Ovary (tissue), 7 donors: ENCODE measurements at regions not wholly inside any gene's neighbourhood (a gene's known extent, or its start where the extent isn't known, plus 50 kb on each side); places are given as distances from the start of the nearest gene placed in this dataset.

Experiments used
- DNase-seq, 5 donors: peaks; one replicate each; pipeline ENCODE4 v3.0.0-alpha.2; 2019 to 2020
- H3K27ac ChIP-seq, 2 donors: fragments of 200-600 bp; one replicate each; pipeline versions ENCODE4 v1.5.1 to v1.8.0; 2019 to 2022
- H3K27me3 ChIP-seq: fragments of 200-600 bp; one replicate; pipeline ENCODE4 v1.8.0; 2022
- H3K36me3 ChIP-seq: fragments of 200-600 bp; sonication (generic); one replicate; pipeline ENCODE4 v1.5.1; 2019
- H3K4me1 ChIP-seq: one replicate; pipeline ENCODE4 v1.8.1; 2013; ENCODE audit warnings: mild to moderate bottlenecking, moderate library complexity; ENCODE audit not compliant: insufficient read depth
- H3K4me3 ChIP-seq: fragments of 200-600 bp; sonication (generic); one replicate; pipeline ENCODE4 v1.5.1; 2017
- H3K9me3 ChIP-seq, 2 donors: fragments of 200-600 bp in 1 of 2; sonication (generic) in 1 of 2; one replicate each; pipeline versions ENCODE4 v1.5.1 to v1.8.1; 2013 to 2019; ENCODE audit warnings: mild to moderate bottlenecking in 1 of 2, moderate library complexity in 1 of 2
- EP300 ChIP-seq: sonication (generic); formaldehyde crosslinking; IDR thresholded peaks from one replicate; pipeline ENCODE4 v1.6.1; 2017; ENCODE audit warnings: antibody characterized with exemption
- POLR2A ChIP-seq: fragments of 450-650 bp; IDR thresholded peaks from one replicate; pipeline ENCODE4 v1.6.1; 2017; ENCODE audit warnings: antibody characterized with exemption, mild to moderate bottlenecking, moderate library complexity
- WGBS, 3 donors: extraction: QIAGEN DNeasy Blood & Tissue Kit in 1 of 3; methylation state at CpG; one replicate each; pipeline versions ENCODE4 v1.1.5 to v1.1.7; 2013 to 2017; 5-methylcytosine and 5-hydroxymethylcytosine counted together
- intact Hi-C, 4 donors: fragments of 100-400 bp; cut with DNase I; formaldehyde crosslinking; loops; one replicate each; pipeline versions ENCODE4 v1.11.0 to v1.15.1; 2022 to 2023
- TF ChIP-seq, protein P1 (sequence below), 3 donors: fragments of 450-650 bp in 2 of 3; fragments of 200-600 bp in 1 of 3; IDR thresholded peaks; one replicate each; pipeline versions ENCODE4 v1.5.1 to v1.8.0; 2016 to 2022; ENCODE audit warnings: antibody characterized with exemption in 3 of 3, mild to moderate bottlenecking in 1 of 3
- donor health status: DM: no; HTN: no; CAD: no; lungs with moderate emphysema.
- donor health status: DM: no; HTN: no; CAD: no.
- donor health status: Bipolar disorder and iron deficiency.
- donor health status: DM: no; HTN: no; CAD: no.
- donor health status: DM: yes; HTN: yes; CAD: no.

DNA sequence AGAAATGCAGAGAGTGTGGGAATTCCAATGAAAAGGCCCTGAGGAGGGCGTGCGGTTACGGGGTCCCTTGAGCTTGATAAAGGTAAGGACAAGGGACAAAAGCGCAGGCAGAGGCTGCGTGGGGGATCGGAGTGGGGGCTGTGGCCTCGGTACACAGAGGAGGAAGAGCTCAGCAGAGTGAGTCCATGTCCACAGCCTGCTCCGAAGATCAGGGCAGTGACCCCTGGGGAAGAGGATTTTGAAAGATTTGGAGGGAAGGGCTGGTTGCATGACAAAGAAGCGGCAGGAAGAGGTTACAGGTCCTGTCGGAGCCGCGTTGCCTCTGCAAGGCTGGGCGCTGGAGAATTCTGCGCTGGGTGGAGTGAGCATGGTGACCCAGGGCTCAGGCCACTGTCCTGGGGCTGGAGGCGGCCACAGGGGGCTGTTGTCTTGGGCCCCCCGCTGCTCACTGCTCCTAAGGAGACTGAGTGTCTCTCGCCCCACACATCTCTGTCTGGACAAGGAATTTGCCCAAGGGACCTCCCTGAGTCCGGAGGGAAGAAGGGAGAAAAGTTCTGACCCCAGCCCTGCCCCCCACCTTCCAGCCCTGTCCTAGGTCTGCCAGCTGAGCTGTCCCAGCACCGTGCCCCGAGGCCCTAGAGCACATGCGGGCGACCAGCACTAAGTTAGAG, 69.8 kb upstream of the INSIG1 start:
- no peaks in the 10 kb centered on the region for H3K4me1 ChIP-seq
- H3K4me3 ChIP-seq: no peak overlapping the region
- WGBS, 3 donors: 72 to 78% (median 73%) methylated on average over 22 of the region's 22 CpGs
- no peaks in the 10 kb centered on the region for H3K36me3 ChIP-seq
- no peaks in the 10 kb centered on the region for H3K27me3 ChIP-seq
- DNase-seq: no peak
- intact Hi-C loops: no loop called here
- no peak overlapping the region for H3K27ac ChIP-seq
- H3K9me3 ChIP-seq: no peaks in the 10 kb centered on the region
- TF ChIP-seq POLR2A: no peak
- no peak for TF ChIP-seq EP300
- TF ChIP-seq, protein P1, sequence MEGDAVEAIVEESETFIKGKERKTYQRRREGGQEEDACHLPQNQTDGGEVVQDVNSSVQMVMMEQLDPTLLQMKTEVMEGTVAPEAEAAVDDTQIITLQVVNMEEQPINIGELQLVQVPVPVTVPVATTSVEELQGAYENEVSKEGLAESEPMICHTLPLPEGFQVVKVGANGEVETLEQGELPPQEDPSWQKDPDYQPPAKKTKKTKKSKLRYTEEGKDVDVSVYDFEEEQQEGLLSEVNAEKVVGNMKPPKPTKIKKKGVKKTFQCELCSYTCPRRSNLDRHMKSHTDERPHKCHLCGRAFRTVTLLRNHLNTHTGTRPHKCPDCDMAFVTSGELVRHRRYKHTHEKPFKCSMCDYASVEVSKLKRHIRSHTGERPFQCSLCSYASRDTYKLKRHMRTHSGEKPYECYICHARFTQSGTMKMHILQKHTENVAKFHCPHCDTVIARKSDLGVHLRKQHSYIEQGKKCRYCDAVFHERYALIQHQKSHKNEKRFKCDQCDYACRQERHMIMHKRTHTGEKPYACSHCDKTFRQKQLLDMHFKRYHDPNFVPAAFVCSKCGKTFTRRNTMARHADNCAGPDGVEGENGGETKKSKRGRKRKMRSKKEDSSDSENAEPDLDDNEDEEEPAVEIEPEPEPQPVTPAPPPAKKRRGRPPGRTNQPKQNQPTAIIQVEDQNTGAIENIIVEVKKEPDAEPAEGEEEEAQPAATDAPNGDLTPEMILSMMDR (IDR thresholded peaks at IDR 0.05): no peak

DNA sequence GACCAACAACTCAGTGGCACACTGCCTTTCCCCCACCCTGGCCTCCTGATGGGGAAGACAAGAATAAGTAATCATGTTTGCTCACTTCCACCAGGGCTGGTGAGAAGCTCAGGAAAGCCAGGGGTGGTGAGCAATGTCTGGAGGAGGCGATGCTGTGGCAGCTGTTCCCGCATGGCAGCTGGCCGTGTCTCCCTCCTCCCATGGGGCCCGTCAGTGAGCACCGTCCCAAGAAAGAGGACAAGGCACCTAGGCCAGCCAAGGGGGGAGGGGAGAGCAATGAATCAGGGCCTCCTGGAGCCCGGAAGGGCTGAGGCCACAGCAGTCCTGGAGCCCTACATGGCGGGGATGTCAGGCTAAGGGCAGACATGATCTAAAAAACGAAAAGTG, 69.2 kb upstream of the INSIG1 start:
- no peak for TF ChIP-seq POLR2A
- TF ChIP-seq, protein P1 (IDR thresholded peaks at IDR 0.05): no peak
- TF ChIP-seq EP300: no peak
- no peaks in the 10 kb centered on the region for H3K9me3 ChIP-seq
- H3K4me1 ChIP-seq: no peaks in the 10 kb centered on the region
- DNase-seq: no peak
- no peaks in the 10 kb centered on the region for H3K27me3 ChIP-seq
- intact Hi-C loops: no loop called here
- H3K27ac ChIP-seq: no peak overlapping the region
- H3K36me3 ChIP-seq: no peaks in the 10 kb centered on the region
- no peak overlapping the region for H3K4me3 ChIP-seq
- 54 to 55% (median 55%) methylated on average over 8 of the region's 8 CpGs for WGBS, 3 donors

DNA sequence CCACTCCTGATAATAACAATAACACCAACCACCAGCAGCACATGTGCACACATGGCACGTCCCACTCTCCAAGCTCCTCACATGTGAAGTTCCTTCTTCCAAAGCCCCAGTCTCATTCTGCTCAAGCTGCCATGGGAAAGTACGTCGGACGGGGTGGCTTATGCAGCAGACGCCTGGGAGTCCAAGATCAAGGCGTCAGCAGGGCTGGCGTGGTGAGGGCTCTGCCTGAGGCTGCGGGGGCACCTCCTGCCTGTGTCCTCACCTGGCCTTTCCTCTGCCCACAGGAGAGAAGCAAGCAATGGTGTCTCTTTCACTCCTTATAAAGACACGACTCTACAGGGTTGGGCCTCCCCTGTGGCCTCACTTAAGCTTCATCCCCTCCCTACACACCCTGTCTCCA, 68.8 kb upstream of the INSIG1 start:
- TF ChIP-seq POLR2A: no peak
- TF ChIP-seq EP300: no peak
- TF ChIP-seq, protein P1 (IDR thresholded peaks at IDR 0.05): no peak
- WGBS, 3 donors: 84 to 89% (median 89%) methylated on average over 9 of the region's 9 CpGs

DNA sequence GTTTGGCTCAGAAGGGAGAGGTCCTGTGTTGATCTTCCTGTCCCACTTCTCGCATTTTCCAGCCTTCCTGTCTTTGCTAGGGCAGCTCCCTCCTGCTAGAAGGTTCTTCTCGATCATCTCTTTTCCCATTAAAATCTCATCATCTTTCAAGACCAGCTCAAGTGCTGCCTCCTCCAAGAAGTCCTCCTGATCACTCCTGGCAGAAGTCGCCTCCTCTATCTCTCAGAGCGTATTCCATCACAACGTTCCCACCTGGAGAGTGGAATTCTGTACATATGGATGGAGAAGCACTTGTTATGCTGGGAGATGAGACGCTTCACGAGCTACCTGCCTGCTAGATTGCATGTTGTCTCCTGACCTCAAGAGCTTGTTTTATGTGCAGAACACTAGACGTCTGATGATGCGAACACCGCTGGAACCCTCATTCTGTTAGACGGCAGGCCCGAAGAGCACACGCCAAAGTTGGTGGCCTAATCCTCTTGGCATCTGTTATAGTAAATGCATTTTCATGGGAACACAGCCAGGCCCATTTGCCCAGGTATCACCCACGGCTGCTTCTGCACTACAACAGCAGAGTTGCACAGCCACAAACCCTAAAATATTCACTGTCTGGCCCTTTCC, 68.0 kb upstream of the INSIG1 start:
- Histone ChIP-seq H3K27me3 (no peaks in the 10 kb centered on the region), H3K27ac (no peak overlapping the region), H3K4me1 (no peaks in the 10 kb centered on the region), H3K9me3 (no peaks in the 10 kb centered on the region), H3K36me3 (no peaks in the 10 kb centered on the region), H3K4me3 (no peak overlapping the region)
- WGBS, 3 donors: 80 to 83% (median 80%) methylated on average over 14 of the region's 14 CpGs
- TF ChIP-seq, protein P1 (IDR thresholded peaks at IDR 0.05): no peak
- TF ChIP-seq POLR2A: no peak
- TF ChIP-seq EP300: no peak
- DNase-seq: no peak
- intact Hi-C loops: no loop called here

More for the DNA sequence above, 68.8 kb upstream of the INSIG1 start:
- Histone ChIP-seq H3K27me3 (no peaks in the 10 kb centered on the region), H3K9me3 (no peaks in the 10 kb centered on the region), H3K4me1 (no peaks in the 10 kb centered on the region), H3K4me3 (no peak overlapping the region), H3K27ac (no peak overlapping the region), H3K36me3 (no peaks in the 10 kb centered on the region)
- intact Hi-C loops: no loop called here
- DNase-seq: no peak
